Stimulated activated naive B cell treated with anti-CD40 and anti-IgM and Interleukin-4, amounts not matched to agents 10 μg/mL and 1 μg/mL and 100 μg/mL, for 72 hours (primary cell): ENCODE measurements at regions not wholly inside any gene's neighbourhood (a gene's known extent, or its start where the extent isn't known, plus 50 kb on each side); places are given as distances from the start of the nearest gene placed in this dataset.

Experiments used
- ATAC-seq, 2 donors: fragments of 150-1000 bp; cut with Tn5 transposase; replicated peaks; 2 replicates each; pipeline ENCODE4 v1.10.0; 2021; ENCODE audit warnings: moderate library complexity in 1 of 2
- DNase-seq: peaks from one replicate; pipeline ENCODE4 v3.0.0; 2021
- H3K27ac Mint-ChIP-seq: one replicate; pipeline ENCODE4 v1.8.0; 2022; ENCODE audit warnings: mild to moderate bottlenecking, mixed read lengths
- H3K27me3 Mint-ChIP-seq, 2 donors: one replicate each; pipeline ENCODE4 v1.8.0; 2022; ENCODE audit warnings: mixed read lengths in 2 of 2
- H3K36me3 Mint-ChIP-seq, 2 donors: one replicate each; pipeline ENCODE4 v1.8.0; 2022; ENCODE audit warnings: mixed read lengths in 2 of 2, mild to moderate bottlenecking in 1 of 2
- H3K4me1 Mint-ChIP-seq, 2 donors: one replicate each; pipeline ENCODE4 v1.8.0; 2022; ENCODE audit warnings: mixed read lengths in 2 of 2, mild to moderate bottlenecking in 1 of 2
- H3K4me3 Mint-ChIP-seq, 2 donors: one replicate each; pipeline ENCODE4 v1.8.0; 2022; ENCODE audit warnings: mild to moderate bottlenecking in 2 of 2, mixed read lengths in 2 of 2, moderate library complexity in 1 of 2
- H3K9me3 Mint-ChIP-seq, 2 donors: one replicate each; pipeline ENCODE4 v1.8.0; 2022; ENCODE audit warnings: mixed read lengths in 2 of 2, mild to moderate bottlenecking in 1 of 2

DNA sequence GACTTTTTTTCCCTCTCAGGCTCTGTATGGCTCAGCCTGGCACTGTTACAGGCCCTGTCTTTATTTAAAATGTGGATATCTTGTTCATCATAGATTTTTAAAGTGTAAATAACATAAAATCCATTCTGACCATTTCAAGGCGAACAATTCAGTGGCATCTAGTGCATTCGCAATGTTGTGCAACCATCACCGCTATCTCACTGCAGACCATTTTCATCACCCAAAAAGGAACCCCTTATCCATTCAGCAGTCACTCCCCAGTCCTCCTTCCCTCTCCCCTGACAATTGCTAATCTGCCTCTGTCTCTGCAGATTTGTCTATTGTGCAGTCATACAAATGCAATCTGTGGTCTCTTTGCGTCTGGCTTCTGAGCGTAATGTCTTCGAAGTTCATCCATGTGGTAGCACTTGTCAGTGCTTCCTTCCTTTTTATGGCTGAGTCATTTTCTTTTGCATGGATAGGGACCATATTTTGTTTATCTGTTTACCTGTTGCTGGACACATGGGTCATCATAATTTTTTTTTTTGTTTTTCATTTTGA lies 148.8 kb upstream of the LHX5 start:
- no peak for DNase-seq

DNA sequence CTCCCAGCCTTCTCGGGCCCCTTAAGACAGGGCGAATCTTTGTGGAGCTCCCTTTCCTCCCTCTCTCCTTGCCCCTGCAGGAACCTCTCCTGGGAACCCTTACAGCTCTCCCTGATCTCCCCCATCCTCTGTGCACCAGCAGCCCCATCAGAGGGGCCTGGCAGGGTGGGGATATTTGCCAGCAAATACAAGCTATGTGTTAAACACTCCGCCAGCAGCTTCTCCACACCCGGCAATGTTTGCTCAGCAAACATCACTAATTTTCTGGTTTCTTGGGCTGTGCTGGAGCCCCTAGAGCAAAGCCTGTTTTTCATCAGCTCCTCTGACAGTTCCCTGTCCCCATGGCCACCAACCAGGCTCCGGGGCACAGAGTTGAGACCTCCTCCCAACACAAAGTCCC lies 147.5 kb upstream of the LHX5 start:
- no peaks in the 10 kb centered on the region for H3K4me1 Mint-ChIP-seq

More for the DNA sequence above, 148.8 kb upstream of the LHX5 start:
- peaks cover 19 to 28% of the 10 kb centered on the region in 2 donors for H3K27me3 Mint-ChIP-seq
- no peak overlapping the region for H3K27ac Mint-ChIP-seq
- no peak overlapping the region for H3K4me3 Mint-ChIP-seq
- ATAC-seq: no peak
- no peaks in the 10 kb centered on the region for H3K36me3 Mint-ChIP-seq
- H3K4me1 Mint-ChIP-seq: no peaks in the 10 kb centered on the region
- H3K9me3 Mint-ChIP-seq: peaks cover 3 to 6% of the 10 kb centered on the region in 2 donors

DNA sequence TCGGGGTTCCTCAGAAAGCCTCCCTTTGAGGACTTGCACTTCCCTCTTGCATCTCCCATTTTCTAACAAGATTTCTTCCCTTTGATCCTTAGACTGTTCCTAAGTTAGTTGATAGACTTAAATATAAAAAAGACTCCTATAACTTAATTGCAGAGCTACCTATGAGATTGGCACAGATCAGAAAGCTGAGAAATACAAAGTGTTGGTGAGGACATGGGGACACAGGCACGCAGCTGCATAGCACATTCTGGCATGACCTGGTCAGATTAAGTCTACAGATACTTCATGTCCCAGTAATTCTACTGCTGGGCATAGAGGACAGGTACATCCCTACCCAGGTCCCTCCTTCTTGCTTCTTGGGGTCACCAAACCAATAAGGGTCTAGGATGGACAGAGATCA lies 141.7 kb upstream of the LHX5 start:
- no peak for DNase-seq
- ATAC-seq: no peak
- Mint-ChIP-seq H3K27me3 (peaks cover 41 to 64% of the 10 kb centered on the region in 2 donors), H3K9me3 (peaks cover 0 to 4% of the 10 kb centered on the region in 2 donors), H3K4me3 (no peak overlapping the region), H3K36me3 (no peaks in the 10 kb centered on the region), H3K27ac (no peak overlapping the region), H3K4me1 (no peaks in the 10 kb centered on the region)

More for the DNA sequence above, 147.5 kb upstream of the LHX5 start:
- Mint-ChIP-seq H3K36me3 (no peaks in the 10 kb centered on the region), H3K9me3 (peaks cover 0 to 2% of the 10 kb centered on the region in 2 donors), H3K4me3 (no peak overlapping the region), H3K27me3 (peaks cover 27 to 38% of the 10 kb centered on the region in 2 donors), H3K27ac (no peak overlapping the region)
- DNase-seq (no peak), ATAC-seq (no peak)

DNA sequence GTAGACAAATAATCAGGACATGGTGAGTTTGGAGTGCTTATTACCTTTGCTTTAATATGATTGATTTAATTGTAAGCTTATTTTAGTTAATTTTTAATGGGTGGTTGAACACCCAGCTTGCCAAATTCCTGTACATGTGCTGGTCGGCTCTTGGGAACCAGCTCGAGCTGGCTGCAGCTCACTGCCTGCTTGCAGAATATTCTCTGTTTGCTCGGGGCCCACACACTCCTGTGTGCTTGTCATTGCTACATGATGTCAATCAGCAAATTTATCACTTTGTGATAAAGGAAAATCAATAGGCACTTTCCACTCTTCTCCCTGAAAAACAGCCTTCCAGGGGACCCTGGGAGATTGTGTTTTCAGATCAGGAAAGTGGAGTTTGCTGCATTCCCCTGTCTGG lies 141.1 kb upstream of the LHX5 start:
- no peak for ATAC-seq
- no peak for DNase-seq
- H3K27me3 Mint-ChIP-seq: peaks cover 44 to 70% of the 10 kb centered on the region in 2 donors
- peaks cover 5 to 6% of the 10 kb centered on the region in 2 donors for H3K9me3 Mint-ChIP-seq
- H3K4me3 Mint-ChIP-seq: no peak overlapping the region
- no peaks in the 10 kb centered on the region for H3K36me3 Mint-ChIP-seq
- H3K27ac Mint-ChIP-seq: no peak overlapping the region
- no peaks in the 10 kb centered on the region for H3K4me1 Mint-ChIP-seq

DNA sequence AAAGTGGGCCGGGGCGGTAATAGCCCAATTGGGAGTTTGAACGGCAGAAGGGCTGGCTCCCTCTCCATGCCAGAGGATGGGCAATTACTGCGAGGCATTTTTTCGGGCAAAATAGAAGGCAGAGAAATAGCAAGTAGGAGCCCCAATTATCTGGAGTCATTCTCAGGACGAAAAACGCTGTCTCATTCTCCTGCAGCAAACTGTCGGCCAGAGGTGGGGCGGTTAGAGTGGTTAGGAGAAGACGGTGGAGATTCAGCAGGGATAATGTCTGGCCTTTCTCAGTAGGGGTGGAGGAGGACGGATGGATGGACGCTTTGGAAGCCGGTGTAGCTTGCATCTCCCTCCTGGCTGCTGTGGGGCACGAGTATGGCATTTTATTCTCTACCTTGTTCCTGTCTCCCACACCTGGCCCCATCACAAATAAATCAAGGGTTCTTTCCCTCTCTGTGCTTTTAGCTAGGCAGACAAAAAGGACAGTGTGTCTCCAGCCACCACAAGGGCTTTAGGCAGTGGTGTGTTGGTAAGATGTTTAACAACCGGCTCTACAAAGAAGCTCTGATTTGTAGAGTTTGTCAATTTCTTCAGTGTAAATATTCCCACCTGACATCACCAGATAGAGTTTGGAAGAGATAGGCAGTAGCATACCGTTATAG lies 140.5 kb upstream of the LHX5 start:
- peaks cover 43 to 70% of the 10 kb centered on the region in 2 donors for H3K27me3 Mint-ChIP-seq
- no peaks in the 10 kb centered on the region for H3K4me1 Mint-ChIP-seq
- no peaks in the 10 kb centered on the region for H3K36me3 Mint-ChIP-seq
- ATAC-seq (no peak), DNase-seq (no peak)
- H3K27ac Mint-ChIP-seq: no peak overlapping the region
- peaks cover 5 to 6% of the 10 kb centered on the region in 2 donors for H3K9me3 Mint-ChIP-seq
- H3K4me3 Mint-ChIP-seq: no peak overlapping the region

DNA sequence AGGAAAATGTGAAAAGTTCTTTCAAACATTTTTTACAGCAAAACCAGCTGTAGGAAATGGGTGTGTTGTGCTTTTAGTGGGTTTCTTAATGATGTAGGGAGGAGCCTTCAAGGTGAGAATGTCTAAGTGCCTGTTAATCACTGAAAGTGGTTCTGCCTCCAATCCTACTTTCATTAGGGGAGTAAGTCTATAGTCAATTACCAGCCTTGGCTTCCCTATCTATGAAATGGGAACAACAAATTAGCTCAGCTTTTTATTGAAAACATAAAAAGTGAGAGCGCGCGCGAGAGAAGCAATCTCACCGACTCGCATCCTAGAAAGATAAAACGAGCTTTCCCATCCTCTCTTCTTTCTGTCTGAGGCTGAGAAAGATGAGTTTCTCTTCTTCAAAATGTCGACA lies 140.0 kb upstream of the LHX5 start:
- Mint-ChIP-seq H3K27me3 (peaks cover 43 to 69% of the 10 kb centered on the region in 2 donors), H3K36me3 (no peaks in the 10 kb centered on the region), H3K4me3 (no peak overlapping the region), H3K27ac (no peak overlapping the region), H3K4me1 (no peaks in the 10 kb centered on the region), H3K9me3 (peaks cover 5 to 6% of the 10 kb centered on the region in 2 donors)
- no peak for DNase-seq
- no peak for ATAC-seq

DNA sequence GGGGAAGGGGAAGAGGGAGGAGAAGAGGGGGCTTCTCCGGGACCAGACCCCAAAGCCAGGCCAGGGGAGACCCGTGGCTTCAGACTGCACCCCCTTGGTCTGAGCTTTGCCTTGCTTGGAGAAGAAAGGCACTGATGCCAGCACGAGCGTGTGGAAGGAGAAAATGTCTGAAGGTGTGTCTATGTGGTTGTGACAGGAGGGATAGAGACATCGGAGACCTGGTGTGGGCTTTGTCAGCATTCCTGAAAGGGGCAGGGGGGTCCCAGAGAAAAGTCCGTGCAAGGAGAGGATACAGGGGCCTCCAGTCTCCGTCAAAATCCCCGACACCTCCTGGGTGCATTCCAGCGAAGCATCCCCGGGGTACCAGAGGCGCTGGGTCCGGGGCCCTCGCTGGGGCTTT lies 139.0 kb upstream of the LHX5 start:
- Mint-ChIP-seq H3K36me3 (no peaks in the 10 kb centered on the region), H3K27ac (no peak overlapping the region), H3K4me1 (no peaks in the 10 kb centered on the region), H3K9me3 (peaks cover 5 to 6% of the 10 kb centered on the region in 2 donors), H3K4me3 (no peak overlapping the region), H3K27me3 (peaks cover 45 to 69% of the 10 kb centered on the region in 2 donors)
- no peak for DNase-seq
- no peak for ATAC-seq

DNA sequence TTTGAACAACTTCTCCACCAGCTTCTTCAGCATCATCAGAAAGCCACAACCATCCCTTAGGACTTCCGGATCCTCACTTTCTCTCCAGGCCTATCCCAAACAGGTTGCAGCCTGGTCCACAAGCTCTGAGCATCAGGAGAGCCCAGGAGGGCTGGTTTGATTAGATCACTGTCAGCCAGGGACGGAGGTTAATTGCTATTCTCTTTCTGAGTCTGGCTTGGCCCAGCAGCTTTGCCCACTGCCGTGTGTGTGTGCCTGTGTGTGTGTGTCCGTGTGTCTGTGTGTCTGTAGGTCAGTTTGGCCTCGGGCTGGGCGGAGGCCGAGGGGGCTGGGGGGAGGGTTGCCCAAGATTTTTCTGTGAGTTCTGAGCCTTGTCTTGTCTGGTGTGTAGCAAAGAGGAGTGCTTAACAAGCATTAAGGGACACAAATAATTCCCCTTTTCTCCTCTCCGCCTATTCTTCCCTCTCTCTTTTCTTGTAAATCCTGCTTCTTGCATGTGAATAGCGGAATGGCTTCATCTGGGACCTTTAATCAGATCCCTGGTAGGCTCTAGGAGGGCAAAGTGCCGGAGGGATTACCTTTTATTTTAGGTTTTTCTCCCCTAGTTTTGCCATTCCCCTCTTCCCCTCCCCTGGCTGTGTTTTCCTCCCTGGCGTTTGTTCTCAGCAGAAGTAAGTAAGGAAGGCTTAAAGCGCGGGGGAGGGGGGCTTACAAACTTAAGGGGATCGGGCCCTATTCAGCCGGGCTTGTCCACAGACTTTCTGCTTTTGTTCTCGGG lies 138.2 kb upstream of the LHX5 start:
- Mint-ChIP-seq H3K4me3 (no peak overlapping the region), H3K4me1 (no peaks in the 10 kb centered on the region), H3K27me3 (peaks cover 44 to 65% of the 10 kb centered on the region in 2 donors), H3K9me3 (peaks cover 5 to 6% of the 10 kb centered on the region in 2 donors), H3K27ac (no peak overlapping the region), H3K36me3 (no peaks in the 10 kb centered on the region)
- ATAC-seq (no peak), DNase-seq (no peak)

DNA sequence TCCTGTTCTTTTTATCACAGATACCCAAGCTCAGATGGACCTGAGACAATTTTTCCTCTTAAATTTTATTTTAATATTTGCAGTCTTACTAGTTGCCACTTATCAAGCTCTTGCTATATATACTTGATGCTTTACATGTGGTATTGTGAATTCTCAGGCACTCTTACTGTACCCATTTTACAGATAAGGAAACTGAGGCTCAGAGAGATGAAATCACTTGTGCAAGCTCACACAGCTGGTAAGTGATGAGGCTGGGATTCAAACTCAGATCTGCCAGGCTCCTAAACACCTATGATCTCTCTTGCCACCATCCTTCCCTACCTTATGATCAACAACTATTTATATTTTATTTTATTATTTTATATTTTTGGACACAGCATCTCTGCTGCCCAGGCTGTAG lies 133.0 kb upstream of the LHX5 start:
- no peak overlapping the region for H3K27ac Mint-ChIP-seq
- no peaks in the 10 kb centered on the region for H3K36me3 Mint-ChIP-seq
- H3K4me3 Mint-ChIP-seq: no peak overlapping the region
- peaks cover 19 to 42% of the 10 kb centered on the region in 2 donors for H3K27me3 Mint-ChIP-seq
- no peaks in the 10 kb centered on the region for H3K4me1 Mint-ChIP-seq
- peaks cover 3 to 5% of the 10 kb centered on the region in 2 donors for H3K9me3 Mint-ChIP-seq
- DNase-seq (no peak), ATAC-seq (no peak)

DNA sequence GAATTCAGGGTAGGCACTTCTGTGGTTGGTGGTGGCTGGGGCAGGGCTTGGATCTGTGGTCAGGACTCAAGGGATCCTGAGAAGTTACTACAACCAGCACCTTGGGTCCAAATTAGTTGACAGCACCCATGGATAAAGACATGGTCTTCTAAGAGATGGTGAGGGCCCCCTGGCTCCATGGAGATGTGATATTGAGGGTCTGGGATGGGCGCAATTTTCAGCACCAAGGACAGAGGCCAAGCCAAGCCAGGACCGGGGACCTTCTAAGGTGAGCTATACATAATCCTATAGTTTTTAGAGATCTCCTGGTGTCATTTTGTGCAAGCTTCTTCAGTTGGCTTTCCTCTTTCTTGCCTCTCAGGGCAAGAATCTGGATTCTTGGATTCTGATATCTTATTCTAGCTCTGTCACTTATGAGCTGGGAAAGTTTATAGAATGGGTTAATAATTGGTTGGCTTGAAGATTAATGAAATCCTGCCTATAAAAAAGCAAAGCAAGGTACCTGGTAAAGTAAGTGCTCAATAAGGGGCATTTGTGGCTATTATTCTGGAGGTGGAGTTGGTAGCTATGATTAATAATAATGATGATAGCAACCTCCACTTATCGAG lies 130.1 kb upstream of the LHX5 start:
- Mint-ChIP-seq H3K36me3 (no peaks in the 10 kb centered on the region), H3K4me1 (no peaks in the 10 kb centered on the region), H3K4me3 (no peak overlapping the region), H3K27ac (no peak overlapping the region), H3K27me3 (peaks cover 16 to 44% of the 10 kb centered on the region in 2 donors), H3K9me3 (peaks cover 0 to 1% of the 10 kb centered on the region in 2 donors)
- no peak for ATAC-seq
- no peak for DNase-seq

DNA sequence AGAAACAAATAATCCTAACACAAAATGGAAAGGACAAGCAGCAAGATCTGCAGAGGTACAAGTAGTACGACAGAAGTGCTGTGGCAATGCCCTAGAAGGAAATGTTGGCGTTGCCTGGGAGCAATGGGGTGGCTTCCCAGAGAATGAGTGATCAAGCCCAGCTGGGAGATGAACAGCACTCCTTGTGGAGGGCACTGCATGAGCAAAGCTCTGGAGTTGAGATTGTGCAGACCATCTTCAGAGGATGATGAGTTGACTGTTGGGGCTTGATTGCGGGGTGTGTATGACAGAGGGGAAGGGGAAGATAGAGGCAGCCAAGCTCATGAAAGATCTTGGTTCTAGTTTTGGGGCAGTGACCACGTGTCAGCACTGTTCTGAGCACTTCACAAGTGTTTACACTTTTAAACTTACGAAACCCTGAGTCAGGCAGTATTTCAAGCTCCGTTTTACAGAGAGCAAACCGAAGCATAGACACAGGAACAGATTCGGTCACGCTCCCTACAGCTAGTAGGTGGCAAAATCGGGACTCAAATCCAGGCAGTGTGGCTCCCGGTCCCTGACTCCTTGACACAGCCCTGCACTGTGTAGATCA lies 127.2 kb upstream of the LHX5 start:
- no peak overlapping the region for H3K4me3 Mint-ChIP-seq
- H3K4me1 Mint-ChIP-seq: no peaks in the 10 kb centered on the region
- H3K9me3 Mint-ChIP-seq: peaks cover 6 to 8% of the 10 kb centered on the region in 2 donors
- H3K27ac Mint-ChIP-seq: no peak overlapping the region
- no peak for DNase-seq
- H3K27me3 Mint-ChIP-seq: peaks cover 23 to 44% of the 10 kb centered on the region in 2 donors
- no peak for ATAC-seq
- H3K36me3 Mint-ChIP-seq: no peaks in the 10 kb centered on the region

DNA sequence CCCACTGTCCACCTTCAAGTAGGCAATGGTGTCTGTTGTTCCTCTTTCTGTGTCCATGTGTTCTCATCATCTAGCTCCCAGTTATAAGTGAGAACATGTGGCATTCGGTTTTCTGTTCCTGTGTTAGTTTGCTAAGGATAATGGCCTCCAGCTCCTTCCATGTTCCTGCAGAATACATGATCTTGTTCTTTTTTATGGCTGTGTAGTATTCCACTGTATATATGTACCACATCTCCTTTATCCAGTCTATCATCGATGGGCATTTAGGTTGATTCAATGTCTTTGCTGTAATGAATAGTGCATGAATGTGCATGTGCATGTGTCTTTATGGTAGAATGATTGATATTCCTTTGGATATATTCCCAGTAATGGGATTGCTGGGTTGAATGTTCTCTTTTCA lies 123.3 kb upstream of the LHX5 start:
- no peak for DNase-seq
- peaks cover 0 to 4% of the 10 kb centered on the region in 2 donors for H3K36me3 Mint-ChIP-seq
- H3K4me1 Mint-ChIP-seq: peaks cover 4 to 8% of the 10 kb centered on the region in 2 donors
- no peak overlapping the region for H3K27ac Mint-ChIP-seq
- peaks cover 31 to 46% of the 10 kb centered on the region in 2 donors for H3K27me3 Mint-ChIP-seq
- ATAC-seq: no peak
- no peak overlapping the region for H3K4me3 Mint-ChIP-seq
- peaks cover 8 to 10% of the 10 kb centered on the region in 2 donors for H3K9me3 Mint-ChIP-seq

DNA sequence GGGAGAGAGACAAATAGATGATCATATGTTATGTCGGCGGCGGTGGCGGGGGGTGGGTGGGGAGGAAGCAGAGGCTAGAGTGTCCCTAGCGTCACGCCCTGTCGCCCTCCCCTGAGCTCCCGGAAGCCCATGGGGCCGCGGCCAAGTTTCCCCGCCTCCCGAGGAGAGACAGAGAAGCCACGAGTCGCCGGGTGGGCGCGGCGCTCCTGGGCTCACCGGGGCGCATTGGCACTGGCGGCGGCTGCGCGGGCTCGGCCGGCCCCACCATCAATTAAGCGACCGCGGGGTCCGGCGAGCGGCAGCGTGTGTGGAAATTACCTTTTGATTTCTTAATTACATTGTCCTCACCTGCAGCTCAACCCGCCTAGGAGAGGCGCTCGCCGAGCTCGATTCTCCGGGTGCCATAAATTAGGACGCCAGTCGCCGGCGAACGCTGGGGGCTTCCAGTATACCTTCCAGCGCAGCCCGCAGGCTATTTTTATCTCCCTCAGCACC lies 119.9 kb upstream of the LHX5 start:
- no peak overlapping the region for H3K27ac Mint-ChIP-seq
- peak; percentile 21 for DNase-seq
- ATAC-seq: peak; percentile 86
- peaks cover 19 to 25% of the 10 kb centered on the region in 2 donors for H3K9me3 Mint-ChIP-seq
- H3K4me3 Mint-ChIP-seq: peak overlapping the region; percentile 69 to 70
- H3K27me3 Mint-ChIP-seq: peaks cover 46 to 66% of the 10 kb centered on the region in 2 donors
- H3K36me3 Mint-ChIP-seq: peaks cover 0 to 7% of the 10 kb centered on the region in 2 donors
- peaks cover 4 to 8% of the 10 kb centered on the region in 2 donors for H3K4me1 Mint-ChIP-seq

DNA sequence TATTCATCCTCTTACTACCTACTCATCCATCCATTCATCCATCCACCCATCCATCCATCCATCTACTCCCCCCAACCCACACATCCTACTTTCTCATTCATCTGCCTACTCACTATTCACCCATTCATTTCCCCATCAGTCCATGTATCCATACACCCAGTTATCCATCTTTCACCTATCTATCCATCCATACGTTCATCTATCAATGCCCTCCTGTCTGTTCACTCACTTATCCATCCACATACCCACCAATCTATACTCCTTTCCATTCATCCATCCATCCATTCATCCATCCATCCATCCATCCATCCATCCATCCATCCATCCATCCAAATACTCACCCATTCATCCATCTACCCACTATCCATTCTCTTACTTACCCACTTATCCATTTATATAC lies 117.8 kb upstream of the LHX5 start:
- no peak overlapping the region for H3K27ac Mint-ChIP-seq
- peaks cover 12 to 19% of the 10 kb centered on the region in 2 donors for H3K9me3 Mint-ChIP-seq
- H3K27me3 Mint-ChIP-seq: peaks cover 33 to 59% of the 10 kb centered on the region in 2 donors
- H3K4me3 Mint-ChIP-seq: no peak overlapping the region
- peaks cover 4 to 8% of the 10 kb centered on the region in 2 donors for H3K4me1 Mint-ChIP-seq
- ATAC-seq: no peak
- peaks cover 0 to 7% of the 10 kb centered on the region in 2 donors for H3K36me3 Mint-ChIP-seq
- no peak for DNase-seq
